Esophagus (tissue), 2 donors: ENCODE measurements at regions not wholly inside any gene's neighbourhood (a gene's known extent, or its start where the extent isn't known, plus 50 kb on each side); places are given as distances from the start of the nearest gene placed in this dataset.
A peak's percentile ranks its signal among the peaks of the same experiment; 100 is the strongest.

Experiments
- H3K27ac ChIP-seq, 2 donors: one replicate each; pipeline ENCODE4 v1.5.1; 2013; ENCODE audit warnings: low read depth in 2 of 2, mild to moderate bottlenecking in 2 of 2, inconsistent platforms in 1 of 2, low read length in 1 of 2, moderate library complexity in 1 of 2
- H3K27me3 ChIP-seq, 2 donors: one replicate each; pipeline ENCODE4 v1.6.1; 2013; ENCODE audit warnings: low read length in 2 of 2, control low read depth in 1 of 2, mild to moderate bottlenecking in 1 of 2; ENCODE audit not compliant: insufficient read depth in 2 of 2, control insufficient read depth in 1 of 2
- H3K36me3 ChIP-seq, 2 donors: one replicate each; pipeline ENCODE4 v1.6.1; 2013; ENCODE audit warnings: low read length in 1 of 2; ENCODE audit not compliant: control insufficient read depth in 2 of 2, insufficient read depth in 2 of 2
- H3K4me1 ChIP-seq, 2 donors: one replicate each; pipeline ENCODE4 v1.6.1; 2013; ENCODE audit warnings: low read length in 1 of 2; ENCODE audit not compliant: control insufficient read depth in 2 of 2, insufficient read depth in 2 of 2
- H3K4me3 ChIP-seq, 2 donors: one replicate each; pipeline ENCODE4 v1.5.1; 2013; ENCODE audit warnings: low read length in 2 of 2, mild to moderate bottlenecking in 2 of 2, low read depth in 1 of 2, moderate library complexity in 1 of 2
- H3K9me3 ChIP-seq, 2 donors: one replicate each; pipeline ENCODE4 v1.6.1; 2013; ENCODE audit warnings: mild to moderate bottlenecking in 2 of 2, low read depth in 1 of 2, low read length in 1 of 2, moderate library complexity in 1 of 2; ENCODE audit not compliant: control insufficient read depth in 2 of 2, insufficient read depth in 1 of 2
- WGBS, 2 donors: extraction: QIAGEN DNeasy Blood & Tissue Kit; methylation state at CpG; one replicate each; pipeline ENCODE4 v1.1.7; 2013; 5-methylcytosine and 5-hydroxymethylcytosine counted together
- donor health status: healthy with polysubstance abuse.
- donor health status: Bipolar disorder and iron deficiency.

DNA sequence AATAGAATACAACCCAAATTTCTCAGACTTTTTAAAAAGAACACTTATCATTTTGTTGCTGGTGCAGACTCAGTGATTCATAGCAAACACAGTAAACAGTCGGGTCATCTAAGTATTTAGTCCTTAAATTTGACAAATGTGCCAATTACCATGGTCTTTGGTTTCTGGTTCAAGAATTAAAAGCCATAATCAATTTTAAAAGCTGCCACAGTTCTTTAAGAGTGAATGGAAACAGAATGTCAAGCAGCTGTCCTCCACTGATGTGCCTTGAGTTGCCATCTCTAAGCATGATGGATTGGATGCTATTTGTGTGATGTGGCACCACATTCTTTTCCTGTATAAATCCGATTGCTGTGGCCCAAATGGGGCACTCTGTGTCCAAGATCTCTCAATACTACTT is 67.2 kb upstream of the MLIP start:
- H3K36me3 ChIP-seq: no peaks in the 10 kb centered on the region
- H3K27ac ChIP-seq: no peak overlapping the region
- no peaks in the 10 kb centered on the region for H3K27me3 ChIP-seq
- 77 to 80% methylated on average over 2 of the region's 2 CpGs for WGBS, 2 donors
- no peak overlapping the region for H3K4me3 ChIP-seq
- H3K9me3 ChIP-seq: no peaks in the 10 kb centered on the region
- H3K4me1 ChIP-seq: no peaks in the 10 kb centered on the region

DNA sequence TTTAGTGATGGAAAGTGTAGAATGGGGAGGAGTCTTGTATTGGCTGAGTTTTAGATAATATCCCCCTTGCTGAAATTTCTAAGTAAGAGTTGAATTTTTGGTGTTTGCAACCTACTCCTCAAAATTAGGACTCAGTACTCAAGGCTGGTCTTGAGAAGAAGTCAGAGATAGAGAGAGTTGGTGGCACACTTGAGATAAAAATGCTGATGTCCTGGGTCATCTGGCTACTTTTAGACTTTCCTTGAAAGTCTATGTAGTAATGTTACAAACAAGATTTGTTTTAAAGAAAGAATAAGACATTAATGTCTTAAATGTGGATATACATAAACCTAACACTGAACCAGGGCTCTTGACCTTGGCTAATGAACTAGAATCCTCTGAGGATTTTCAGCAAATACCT is 62.5 kb upstream of the MLIP start:
- H3K27ac ChIP-seq: no peak overlapping the region
- no peaks in the 10 kb centered on the region for H3K27me3 ChIP-seq
- no peaks in the 10 kb centered on the region for H3K4me1 ChIP-seq
- no peaks in the 10 kb centered on the region for H3K36me3 ChIP-seq
- no peak overlapping the region for H3K4me3 ChIP-seq
- H3K9me3 ChIP-seq: no peaks in the 10 kb centered on the region

DNA sequence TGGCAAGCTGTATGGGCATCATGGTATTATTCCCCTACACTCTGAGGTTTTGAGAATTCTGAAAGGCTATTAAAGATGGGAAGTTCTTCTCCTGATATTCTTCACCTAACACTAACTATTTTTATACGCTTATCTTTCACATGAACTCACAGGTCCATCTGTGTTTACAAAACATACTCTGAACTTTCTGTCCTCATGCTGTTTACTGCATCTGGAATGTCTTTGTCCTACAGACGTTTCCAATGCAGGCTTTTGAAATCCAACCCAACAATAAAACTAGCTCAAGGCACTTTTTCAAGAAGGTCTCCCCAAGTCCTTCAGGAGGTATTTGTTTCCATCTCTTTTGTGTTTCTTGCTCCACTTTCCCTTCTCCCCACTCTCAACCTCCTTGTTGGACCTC is 60.5 kb upstream of the MLIP start:
- no peaks in the 10 kb centered on the region for H3K36me3 ChIP-seq
- H3K4me3 ChIP-seq: no peak overlapping the region
- H3K9me3 ChIP-seq: no peaks in the 10 kb centered on the region
- no peaks in the 10 kb centered on the region for H3K4me1 ChIP-seq
- H3K27me3 ChIP-seq: no peaks in the 10 kb centered on the region
- H3K27ac ChIP-seq: no peak overlapping the region
- WGBS, 2 donors: 51 to 52% methylated on average over 2 of the region's 2 CpGs

DNA sequence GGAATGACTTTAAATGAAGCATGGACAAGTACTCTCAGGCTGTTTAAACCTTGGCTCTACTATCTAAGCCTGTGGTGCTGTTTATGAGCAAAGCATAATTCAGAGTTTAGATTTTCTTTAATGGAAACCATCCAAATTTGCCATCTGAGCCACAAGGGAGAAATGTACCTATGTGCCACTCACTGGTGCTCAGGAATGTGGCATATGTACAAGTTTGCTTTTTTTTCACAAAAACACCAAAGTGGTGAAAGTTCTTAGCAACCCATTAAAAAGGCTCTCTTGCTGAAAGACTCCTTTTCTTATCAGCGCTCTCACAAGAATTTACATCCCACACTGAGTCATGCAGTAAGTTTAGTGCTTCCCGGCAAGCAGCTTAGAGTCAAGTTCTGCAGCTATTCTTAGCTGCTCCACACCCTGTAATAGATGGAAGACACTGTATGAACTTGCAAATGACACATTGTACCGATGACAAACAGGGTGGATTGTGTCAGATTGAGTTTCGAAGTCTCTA is 57.3 kb upstream of the MLIP start:
- Histone ChIP-seq H3K27ac (peak overlapping the region; percentile 22 to 59), H3K9me3 (no peaks in the 10 kb centered on the region), H3K27me3 (no peaks in the 10 kb centered on the region), H3K36me3 (no peaks in the 10 kb centered on the region), H3K4me1 (no peaks in the 10 kb centered on the region), H3K4me3 (no peak overlapping the region)
- WGBS, 2 donors: 21 to 35% methylated on average over 4 of the region's 4 CpGs

DNA sequence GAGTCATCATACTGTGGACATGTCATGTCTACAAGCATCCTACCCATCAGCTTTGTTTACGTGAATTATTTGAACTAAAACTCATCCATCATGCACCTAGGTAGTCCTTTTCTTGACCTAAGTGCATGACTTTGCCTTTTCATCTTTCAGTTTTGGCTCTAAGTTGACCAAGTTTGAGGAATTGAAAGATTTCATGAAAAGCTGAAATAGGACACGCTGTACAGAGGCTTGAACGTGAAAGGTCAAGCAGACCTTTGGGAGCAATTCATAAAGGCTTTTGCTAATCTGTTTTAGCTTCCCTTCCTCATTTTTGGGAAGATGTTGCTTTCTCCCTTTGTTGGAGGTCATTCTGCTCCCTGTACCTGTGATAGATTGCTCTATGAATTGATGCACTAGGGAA is 55.1 kb upstream of the MLIP start:
- WGBS, 2 donors: 81 to 86% methylated on average over 3 of the region's 3 CpGs
- no peaks in the 10 kb centered on the region for H3K27me3 ChIP-seq

DNA sequence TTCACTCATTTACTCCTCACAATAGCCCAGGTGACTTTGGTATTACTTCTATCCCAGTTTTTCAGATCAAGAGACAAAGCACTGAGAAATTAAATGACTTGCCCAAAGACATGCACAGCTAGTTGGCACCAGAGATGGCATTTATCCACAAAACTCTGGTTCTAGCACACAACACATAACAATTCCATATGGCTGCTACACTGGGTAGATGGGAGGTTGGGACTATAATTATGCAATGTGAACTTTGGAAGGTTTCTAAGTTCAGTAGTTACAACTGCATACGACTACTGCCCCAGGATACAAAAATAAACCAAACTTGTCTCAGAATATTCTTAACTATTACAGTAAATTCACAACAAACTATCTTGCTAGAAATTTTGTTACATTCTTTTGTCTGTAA is 54.2 kb upstream of the MLIP start:
- H3K27ac ChIP-seq: no peak overlapping the region
- 73 to 83% methylated on average over 1 of the region's 1 CpG for WGBS, 2 donors

More for the DNA sequence above, 55.1 kb upstream of the MLIP start:
- H3K27ac ChIP-seq: no peak overlapping the region
- no peaks in the 10 kb centered on the region for H3K36me3 ChIP-seq
- no peaks in the 10 kb centered on the region for H3K4me1 ChIP-seq
- no peak overlapping the region for H3K4me3 ChIP-seq
- H3K9me3 ChIP-seq: no peaks in the 10 kb centered on the region

DNA sequence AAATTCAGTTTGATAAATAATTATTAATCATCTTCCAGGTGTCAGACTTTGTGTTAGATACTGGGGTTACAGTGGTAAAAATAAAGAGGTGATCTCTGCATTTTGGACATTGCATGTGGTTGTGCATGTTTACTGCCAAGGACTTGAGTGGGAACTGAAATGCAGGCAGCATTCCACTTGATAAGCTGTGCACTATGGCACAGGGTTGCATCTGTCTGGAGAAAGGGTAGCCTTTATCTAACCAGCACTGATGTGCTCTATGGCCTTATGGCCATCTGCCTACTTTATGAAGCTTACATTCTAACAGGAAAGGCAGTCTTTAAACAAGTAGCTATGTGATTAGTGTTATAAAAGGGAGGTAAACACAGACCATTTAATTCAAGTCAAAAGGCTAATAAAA is 53.0 kb upstream of the MLIP start:
- no peaks in the 10 kb centered on the region for H3K27me3 ChIP-seq
- H3K36me3 ChIP-seq: no peaks in the 10 kb centered on the region
- no peak overlapping the region for H3K27ac ChIP-seq
- no peaks in the 10 kb centered on the region for H3K9me3 ChIP-seq
- H3K4me1 ChIP-seq: no peaks in the 10 kb centered on the region
- no peak overlapping the region for H3K4me3 ChIP-seq

More for the DNA sequence above, 54.2 kb upstream of the MLIP start:
- Histone ChIP-seq H3K4me1 (no peaks in the 10 kb centered on the region), H3K27me3 (no peaks in the 10 kb centered on the region), H3K4me3 (no peak overlapping the region), H3K9me3 (no peaks in the 10 kb centered on the region), H3K36me3 (no peaks in the 10 kb centered on the region)

DNA sequence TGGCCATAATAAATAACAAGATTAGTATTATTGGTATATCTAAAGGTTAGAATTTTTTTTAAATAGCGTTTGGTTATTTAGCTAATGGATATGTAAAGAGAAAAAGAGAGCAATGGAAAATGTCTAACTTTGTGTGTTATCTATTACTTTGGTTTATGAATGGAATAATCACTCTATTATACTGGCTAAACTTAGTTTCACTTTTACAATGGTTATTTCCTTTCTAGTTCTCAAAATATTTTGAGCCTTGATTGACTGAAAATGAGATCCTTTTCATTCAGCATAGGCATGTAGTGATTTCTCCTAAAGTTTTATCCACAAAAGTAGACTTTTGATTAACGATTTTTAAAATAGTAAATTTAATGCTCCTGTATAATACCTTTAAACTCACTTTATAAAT is 51.6 kb upstream of the MLIP start:
- Histone ChIP-seq H3K4me3 (no peak overlapping the region), H3K27ac (no peak overlapping the region), H3K9me3 (no peaks in the 10 kb centered on the region), H3K36me3 (no peaks in the 10 kb centered on the region), H3K27me3 (no peaks in the 10 kb centered on the region), H3K4me1 (no peaks in the 10 kb centered on the region)
- 70 to 83% methylated on average over 2 of the region's 2 CpGs for WGBS, 2 donors

DNA sequence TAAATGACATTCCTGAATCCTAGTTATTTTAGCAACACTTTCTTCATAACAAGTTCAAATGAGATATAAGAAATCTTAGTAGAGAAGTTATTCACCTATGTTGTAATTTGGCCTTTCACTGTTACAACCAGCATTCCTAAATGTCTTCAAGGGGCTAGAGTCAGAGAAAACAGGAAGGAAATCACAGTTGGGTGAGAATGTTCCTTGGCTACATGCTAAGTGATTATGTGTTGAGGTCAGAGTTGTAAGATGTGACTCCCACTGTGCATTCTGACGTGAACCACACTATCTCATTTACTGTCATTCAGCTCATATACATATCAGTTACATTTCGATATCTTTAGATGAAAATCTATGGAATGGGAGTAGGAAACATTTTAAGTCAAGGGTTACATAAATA is 51.0 kb upstream of the MLIP start:
- no peaks in the 10 kb centered on the region for H3K9me3 ChIP-seq
- no peaks in the 10 kb centered on the region for H3K36me3 ChIP-seq
- no peaks in the 10 kb centered on the region for H3K27me3 ChIP-seq
- no peak overlapping the region for H3K4me3 ChIP-seq
- no peaks in the 10 kb centered on the region for H3K4me1 ChIP-seq
- 75 to 80% methylated on average over 2 of the region's 2 CpGs for WGBS, 2 donors
- no peak overlapping the region for H3K27ac ChIP-seq
